Activated CD4-positive, CD25-positive, alpha-beta regulatory T cell treated with anti-CD3 and anti-CD28 coated beads, Interleukin-2, amount 50 U/mL, for 24 hours (primary cell): ENCODE measurements at regions not wholly inside any gene's neighbourhood (a gene's known extent, or its start where the extent isn't known, plus 50 kb on each side); places are given as distances from the start of the nearest gene placed in this dataset.
"Not testable (repeated sequence)": the region's sequence is repeated elsewhere in the genome, so short reads cannot be mapped to it uniquely, and the experiment has no call there.

Experiments used
- ATAC-seq, 2 donors: fragments of 150-1000 bp; cut with Tn5 transposase; one replicate each; pipeline ENCODE4 v1.10.0; 2021; ENCODE audit warnings: mild to moderate bottlenecking in 1 of 2, moderate library complexity in 1 of 2

GRCh38 chr5:106088462-106088861 lies 1582.3 kb downstream of the EFNA5 start:
- ATAC-seq, result no peak

- ATAC-seq, result no peak
Measured at GRCh38 chr5:106086352-106086751, 1584.4 kb downstream of the EFNA5 start.

GRCh38 chr5:106085556-106085955 lies 1585.2 kb downstream of the EFNA5 start:
- no peak for ATAC-seq

GRCh38 chr5:106085136-106085535 lies 1585.6 kb downstream of the EFNA5 start:
- ATAC-seq, result no peak

- no peak for ATAC-seq
Measured at GRCh38 chr5:106080535-106080934, 1590.2 kb downstream of the EFNA5 start.

GRCh38 chr5:106076655-106077054 lies 1594.1 kb downstream of the EFNA5 start:
- no peak for ATAC-seq

- no peak for ATAC-seq
Measured at GRCh38 chr5:106072208-106072607, 1598.5 kb downstream of the EFNA5 start.

- no peak for ATAC-seq
Measured at GRCh38 chr5:106047341-106047740, 1623.4 kb downstream of the EFNA5 start.

GRCh38 chr5:106032069-106032468 lies 1638.7 kb downstream of the EFNA5 start:
- not testable (repeated sequence) for ATAC-seq

GRCh38 chr5:106028314-106028713 lies 1642.4 kb downstream of the EFNA5 start:
- no peak for ATAC-seq

GRCh38 chr5:106020894-106021293 lies 1649.8 kb downstream of the EFNA5 start:
- no peak for ATAC-seq

GRCh38 chr5:106019261-106019660 lies 1651.5 kb downstream of the EFNA5 start:
- ATAC-seq, result no peak

- ATAC-seq, result no peak
Measured at GRCh38 chr5:106017243-106017857, 1653.4 kb downstream of the EFNA5 start.

GRCh38 chr5:106014262-106014661 lies 1656.5 kb downstream of the EFNA5 start:
- no peak for ATAC-seq

- no peak for ATAC-seq
Measured at GRCh38 chr5:106006242-106006641, 1664.5 kb downstream of the EFNA5 start.

- ATAC-seq, result not testable (repeated sequence)
Measured at GRCh38 chr5:105998991-105999390, 1671.7 kb downstream of the EFNA5 start.

GRCh38 chr5:105993027-105993426 lies 1677.7 kb downstream of the EFNA5 start:
- ATAC-seq, result no peak

GRCh38 chr5:105982526-105982925 lies 1688.2 kb downstream of the EFNA5 start:
- no peak for ATAC-seq

- ATAC-seq, result no peak
Measured at GRCh38 chr5:105978011-105978410, 1692.7 kb downstream of the EFNA5 start.

- ATAC-seq, result no peak
Measured at GRCh38 chr5:105977163-105977562, 1693.6 kb downstream of the EFNA5 start.

GRCh38 chr5:105970919-105971318 lies 1699.8 kb downstream of the EFNA5 start:
- no peak for ATAC-seq

- no peak for ATAC-seq
Measured at GRCh38 chr5:105968981-105969380, 1701.8 kb downstream of the EFNA5 start.

GRCh38 chr5:105963696-105964255 lies 1707.0 kb downstream of the EFNA5 start:
- ATAC-seq, result no peak

GRCh38 chr5:105961572-105961971 lies 1709.2 kb downstream of the EFNA5 start:
- ATAC-seq, result no peak
